ENCODE measurements at regions not wholly inside any gene's neighbourhood (a gene's known extent, or its start where the extent isn't known, plus 50 kb on each side); places are given as distances from the start of the nearest gene placed in this dataset.

DNA sequence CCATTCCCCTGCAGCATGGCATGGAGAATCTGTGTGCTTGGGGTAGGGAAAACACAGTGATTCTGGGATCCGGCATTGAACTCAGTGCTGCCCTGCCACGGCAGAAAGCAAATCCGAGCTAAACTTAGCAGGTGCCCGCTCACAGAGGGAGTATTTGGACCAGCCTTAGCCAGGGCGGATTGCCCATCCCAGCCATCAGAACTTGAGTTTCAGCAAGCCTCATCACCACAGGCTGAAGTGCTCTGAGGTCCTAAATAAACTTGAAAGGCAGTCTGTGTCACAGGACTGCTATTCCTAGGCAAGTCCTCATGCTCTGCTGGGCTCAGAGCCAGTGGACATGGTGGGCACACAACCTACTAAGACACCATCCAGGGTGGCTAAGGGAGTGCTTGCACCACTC is 86.2 kb upstream of the YPEL5 start:
- H3K4me1 ChIP-seq, result no peaks in the 10 kb centered on the region
- H3K27me3 ChIP-seq, result no peaks in the 10 kb centered on the region
- TF ChIP-seq, protein P1, sequence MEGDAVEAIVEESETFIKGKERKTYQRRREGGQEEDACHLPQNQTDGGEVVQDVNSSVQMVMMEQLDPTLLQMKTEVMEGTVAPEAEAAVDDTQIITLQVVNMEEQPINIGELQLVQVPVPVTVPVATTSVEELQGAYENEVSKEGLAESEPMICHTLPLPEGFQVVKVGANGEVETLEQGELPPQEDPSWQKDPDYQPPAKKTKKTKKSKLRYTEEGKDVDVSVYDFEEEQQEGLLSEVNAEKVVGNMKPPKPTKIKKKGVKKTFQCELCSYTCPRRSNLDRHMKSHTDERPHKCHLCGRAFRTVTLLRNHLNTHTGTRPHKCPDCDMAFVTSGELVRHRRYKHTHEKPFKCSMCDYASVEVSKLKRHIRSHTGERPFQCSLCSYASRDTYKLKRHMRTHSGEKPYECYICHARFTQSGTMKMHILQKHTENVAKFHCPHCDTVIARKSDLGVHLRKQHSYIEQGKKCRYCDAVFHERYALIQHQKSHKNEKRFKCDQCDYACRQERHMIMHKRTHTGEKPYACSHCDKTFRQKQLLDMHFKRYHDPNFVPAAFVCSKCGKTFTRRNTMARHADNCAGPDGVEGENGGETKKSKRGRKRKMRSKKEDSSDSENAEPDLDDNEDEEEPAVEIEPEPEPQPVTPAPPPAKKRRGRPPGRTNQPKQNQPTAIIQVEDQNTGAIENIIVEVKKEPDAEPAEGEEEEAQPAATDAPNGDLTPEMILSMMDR (IDR thresholded peaks at IDR 0.05), result no peak
- H3K36me3 ChIP-seq, result no peaks in the 10 kb centered on the region
- no peak overlapping the region for H3K27ac ChIP-seq
- H3K9me3 ChIP-seq, result no peaks in the 10 kb centered on the region
- DNase-seq (ENCODE audit: extremely low spot score in 2 of 2), result no peak
- intact Hi-C loops (cut with DNase I), result no loop called here
- no peak overlapping the region for H3K4me3 ChIP-seq

DNA sequence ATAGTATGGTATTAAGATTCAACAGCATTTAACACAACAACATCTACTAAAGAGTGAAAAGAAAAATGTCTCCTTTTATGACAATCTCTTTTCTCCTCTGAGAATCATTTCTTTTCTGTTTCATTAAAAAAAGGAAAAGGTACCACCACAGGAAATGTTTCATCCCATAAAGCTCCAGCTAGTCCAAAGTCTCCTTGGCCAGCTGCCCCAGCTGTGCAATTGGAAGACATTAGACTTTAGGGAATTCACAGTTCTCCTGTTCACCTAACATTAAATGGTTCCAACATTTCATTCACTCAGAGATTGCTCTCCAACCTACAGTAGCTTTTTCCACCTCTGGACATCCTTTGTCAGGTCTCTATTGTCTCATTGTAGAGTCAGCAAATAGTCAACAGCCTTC is 78.7 kb upstream of the YPEL5 start:
- H3K9me3 ChIP-seq, result no peaks in the 10 kb centered on the region
- no peak overlapping the region for H3K27ac ChIP-seq
- no peaks in the 10 kb centered on the region for H3K27me3 ChIP-seq
- no peaks in the 10 kb centered on the region for H3K4me1 ChIP-seq
- H3K36me3 ChIP-seq, result no peaks in the 10 kb centered on the region
- no peak overlapping the region for H3K4me3 ChIP-seq
- no peak for DNase-seq (ENCODE audit: extremely low spot score in 2 of 2)
- TF ChIP-seq, protein P1 (IDR thresholded peaks at IDR 0.05), result no peak
- TF ChIP-seq POLR2AphosphoS5 (IDR thresholded peaks at IDR 0.05; ENCODE audit: insufficient read depth in 1 of 2, low read depth in 1 of 2), result no peak
- no peak for TF ChIP-seq POLR2A (IDR thresholded peaks at IDR 0.05)
- intact Hi-C loops (cut with DNase I), result no loop called here

DNA sequence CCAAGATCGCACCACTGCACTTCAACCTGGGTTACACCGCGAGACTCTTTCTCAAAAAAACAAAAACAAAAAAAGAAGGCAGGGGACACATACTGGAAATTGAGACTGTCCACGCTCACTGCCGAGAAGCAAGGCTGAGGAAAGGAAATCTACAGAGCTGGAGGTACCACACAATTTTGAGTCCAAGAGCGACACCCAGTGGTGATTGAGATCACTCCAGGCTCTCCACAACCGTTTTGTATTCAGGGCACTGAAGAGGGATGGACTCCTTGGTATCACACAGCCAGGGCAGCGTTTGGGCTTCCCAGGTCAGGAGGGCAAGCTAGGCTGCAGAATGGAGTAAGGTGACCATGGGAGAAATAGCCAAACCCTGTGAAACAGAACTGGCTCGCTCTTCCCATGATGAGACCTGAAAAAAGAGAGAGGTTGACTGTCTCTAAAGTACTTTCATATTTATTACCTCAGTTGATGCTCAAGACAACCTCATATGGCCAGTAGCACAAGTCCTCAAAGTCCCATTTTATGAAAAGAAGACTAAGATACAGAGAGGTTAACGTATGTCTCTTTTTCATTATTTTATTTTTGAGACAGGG is 74.5 kb upstream of the YPEL5 start:
- Histone ChIP-seq H3K4me1 (no peaks in the 10 kb centered on the region), H3K9me3 (no peaks in the 10 kb centered on the region), H3K27ac (no peak overlapping the region), H3K36me3 (no peaks in the 10 kb centered on the region), H3K27me3 (no peaks in the 10 kb centered on the region), H3K4me3 (no peak overlapping the region)
- intact Hi-C loops (cut with DNase I), result no loop called here
- no peak for DNase-seq (ENCODE audit: extremely low spot score in 2 of 2)
- TF ChIP-seq, protein P1 (IDR thresholded peaks at IDR 0.05), result peak in 1 of 3 experiments; percentile 33
- no peak for TF ChIP-seq POLR2A (IDR thresholded peaks at IDR 0.05)

DNA sequence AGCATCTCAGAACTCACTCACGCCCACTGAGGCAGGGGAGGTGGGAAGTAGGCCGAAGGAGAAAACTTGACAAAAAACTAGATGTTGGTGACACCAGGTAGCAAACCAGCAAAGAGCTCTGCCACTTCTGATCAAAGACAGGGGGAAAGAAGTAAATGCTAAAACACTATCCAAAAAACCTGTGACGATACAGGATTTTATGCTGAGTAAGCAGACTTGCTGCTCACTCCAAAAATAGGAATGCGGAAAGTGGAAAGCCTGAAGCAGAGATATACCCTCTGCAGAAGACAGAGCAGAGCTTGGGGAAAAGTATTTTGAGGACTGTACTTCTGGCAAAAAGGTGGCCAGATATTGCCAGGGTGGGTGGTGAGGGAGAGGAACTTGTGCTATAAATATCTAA is 73.3 kb upstream of the YPEL5 start:
- Histone ChIP-seq H3K4me3 (no peak overlapping the region), H3K27ac (no peak overlapping the region), H3K36me3 (no peaks in the 10 kb centered on the region), H3K4me1 (no peaks in the 10 kb centered on the region), H3K27me3 (no peaks in the 10 kb centered on the region), H3K9me3 (no peaks in the 10 kb centered on the region)
- intact Hi-C loops (cut with DNase I), result no loop called here
- no peak for DNase-seq (ENCODE audit: extremely low spot score in 2 of 2)
- TF ChIP-seq POLR2AphosphoS5 (IDR thresholded peaks at IDR 0.05; ENCODE audit: insufficient read depth in 1 of 2, low read depth in 1 of 2) (no peak), POLR2A (IDR thresholded peaks at IDR 0.05) (no peak)
- TF ChIP-seq, protein P1 (IDR thresholded peaks at IDR 0.05), result no peak

DNA sequence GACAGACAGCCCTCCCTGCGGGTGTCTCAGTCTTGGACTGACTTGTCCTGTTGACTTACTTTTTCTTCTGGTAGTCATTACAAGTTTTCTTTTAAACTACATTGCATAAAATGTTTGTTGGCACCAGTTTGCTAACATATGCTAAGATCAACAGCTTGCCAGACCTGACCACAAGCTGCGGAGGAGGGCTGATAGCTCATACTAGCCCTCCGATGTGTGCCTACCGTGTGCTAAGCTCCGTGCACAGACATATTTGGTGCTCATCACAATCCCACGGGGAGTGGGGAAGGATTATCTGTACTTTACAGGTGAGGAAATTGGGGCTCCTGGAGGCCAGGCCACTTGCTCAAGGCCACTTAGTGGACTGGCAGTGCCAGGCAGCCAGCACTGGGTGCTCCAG is 72.8 kb upstream of the YPEL5 start:
- intact Hi-C loops (cut with DNase I), result no loop called here
- Histone ChIP-seq H3K36me3 (no peaks in the 10 kb centered on the region), H3K9me3 (no peaks in the 10 kb centered on the region), H3K4me1 (no peaks in the 10 kb centered on the region), H3K27me3 (no peaks in the 10 kb centered on the region), H3K27ac (no peak overlapping the region), H3K4me3 (no peak overlapping the region)
- TF ChIP-seq, protein P1 (IDR thresholded peaks at IDR 0.05), result no peak
- no peak for TF ChIP-seq POLR2A (IDR thresholded peaks at IDR 0.05)
- no peak for TF ChIP-seq POLR2AphosphoS5 (IDR thresholded peaks at IDR 0.05; ENCODE audit: insufficient read depth in 1 of 2, low read depth in 1 of 2)
- no peak for DNase-seq (ENCODE audit: extremely low spot score in 2 of 2)
